ENCODE measurements at regions not wholly inside any gene's neighbourhood (a gene's known extent, or its start where the extent isn't known, plus 50 kb on each side); places are given as distances from the start of the nearest gene placed in this dataset.
A peak's percentile ranks its signal among the peaks of the same experiment; 100 is the strongest.

- no peak for FAIRE-seq
- no peak overlapping the region for H2AFZ ChIP-seq (ENCODE audit: low read depth, low read length)
- peak overlapping the region; percentile 94 for H3K27ac ChIP-seq (ENCODE audit: low read depth, low read length)
- no peaks in the 10 kb centered on the region for H4K20me1 ChIP-seq (ENCODE audit: insufficient read depth, low read length)
- H3K4me1 ChIP-seq (ENCODE audit: insufficient read depth, low read length): peaks cover 27% of the 10 kb centered on the region
- H3K36me3 ChIP-seq (ENCODE audit: insufficient read depth, low read length): no peaks in the 10 kb centered on the region
- no peaks in the 10 kb centered on the region for H3K27me3 ChIP-seq (ENCODE audit: insufficient read depth, low read length)
- peak overlapping the region; percentile 88 for H3K27ac Mint-ChIP-seq (ENCODE audit: unreplicated experiment)
- peak overlapping the region; percentile 9 for H3K4me3 ChIP-seq (ENCODE audit: insufficient read depth, low read depth, low read length)
- peaks cover 16% of the 10 kb centered on the region for H3K4me1 Mint-ChIP-seq (ENCODE audit: low read depth, unreplicated experiment)
- H3K27me3 Mint-ChIP-seq (ENCODE audit: low read depth, unreplicated experiment): no peaks in the 10 kb centered on the region
- H3K36me3 Mint-ChIP-seq (ENCODE audit: low read depth, unreplicated experiment): no peaks in the 10 kb centered on the region
- H3K4me3 Mint-ChIP-seq (ENCODE audit: unreplicated experiment): no peak overlapping the region
- no peaks in the 10 kb centered on the region for H3K79me2 ChIP-seq (ENCODE audit: insufficient read depth, low read length)
- DNase-seq (ENCODE audit: low read depth): peak; percentile 98
- H3K9me3 Mint-ChIP-seq (ENCODE audit: unreplicated experiment): no peaks in the 10 kb centered on the region
- TF ChIP-seq, protein P1, sequence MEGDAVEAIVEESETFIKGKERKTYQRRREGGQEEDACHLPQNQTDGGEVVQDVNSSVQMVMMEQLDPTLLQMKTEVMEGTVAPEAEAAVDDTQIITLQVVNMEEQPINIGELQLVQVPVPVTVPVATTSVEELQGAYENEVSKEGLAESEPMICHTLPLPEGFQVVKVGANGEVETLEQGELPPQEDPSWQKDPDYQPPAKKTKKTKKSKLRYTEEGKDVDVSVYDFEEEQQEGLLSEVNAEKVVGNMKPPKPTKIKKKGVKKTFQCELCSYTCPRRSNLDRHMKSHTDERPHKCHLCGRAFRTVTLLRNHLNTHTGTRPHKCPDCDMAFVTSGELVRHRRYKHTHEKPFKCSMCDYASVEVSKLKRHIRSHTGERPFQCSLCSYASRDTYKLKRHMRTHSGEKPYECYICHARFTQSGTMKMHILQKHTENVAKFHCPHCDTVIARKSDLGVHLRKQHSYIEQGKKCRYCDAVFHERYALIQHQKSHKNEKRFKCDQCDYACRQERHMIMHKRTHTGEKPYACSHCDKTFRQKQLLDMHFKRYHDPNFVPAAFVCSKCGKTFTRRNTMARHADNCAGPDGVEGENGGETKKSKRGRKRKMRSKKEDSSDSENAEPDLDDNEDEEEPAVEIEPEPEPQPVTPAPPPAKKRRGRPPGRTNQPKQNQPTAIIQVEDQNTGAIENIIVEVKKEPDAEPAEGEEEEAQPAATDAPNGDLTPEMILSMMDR (IDR thresholded peaks at IDR 0.05; ENCODE audit: insufficient read depth, low read depth, low read length): no peak
- TF ChIP-seq EZH2 (IDR thresholded peaks at IDR 0.05; ENCODE audit: insufficient read depth, low read length): no peak
- H3K9me3 ChIP-seq (ENCODE audit: insufficient read depth, low read depth, low read length): no peaks in the 10 kb centered on the region
- peak overlapping the region; percentile 75 for H3K9ac ChIP-seq (ENCODE audit: low read length)
- peak overlapping the region; percentile 79 for H3K4me2 ChIP-seq (ENCODE audit: low read length)
Measured at GRCh38 chr2:5766056-5766455, 73.9 kb downstream of the SOX11 start.

DNA sequence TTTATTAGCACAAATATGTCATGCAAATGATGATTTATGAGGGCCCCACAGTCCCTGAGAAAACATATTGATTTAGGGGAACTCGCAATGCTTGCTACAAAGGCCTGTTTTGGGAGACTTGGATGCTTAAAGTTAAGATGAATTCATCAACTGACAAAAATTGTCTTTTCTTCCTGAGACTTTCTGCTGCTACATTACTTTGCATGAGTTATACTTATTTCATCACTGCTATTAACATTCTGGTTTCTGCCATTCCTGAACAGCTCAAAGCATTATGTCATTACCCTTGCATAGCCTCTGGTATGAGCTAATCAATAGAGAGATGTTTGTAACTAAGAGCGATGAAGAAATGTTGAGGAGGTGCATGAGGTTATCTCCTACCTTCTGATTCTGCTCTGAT, 74.4 kb downstream of the SOX11 start:
- H3K79me2 ChIP-seq (ENCODE audit: insufficient read depth, low read length): no peaks in the 10 kb centered on the region
- H3K4me3 ChIP-seq (ENCODE audit: insufficient read depth, low read depth, low read length): peak overlapping the region; percentile 9
- H3K36me3 Mint-ChIP-seq (ENCODE audit: low read depth, unreplicated experiment): no peaks in the 10 kb centered on the region
- H4K20me1 ChIP-seq (ENCODE audit: insufficient read depth, low read length): no peaks in the 10 kb centered on the region
- H3K27ac ChIP-seq (ENCODE audit: low read depth, low read length): peak overlapping the region; percentile 94
- H3K36me3 ChIP-seq (ENCODE audit: insufficient read depth, low read length): no peaks in the 10 kb centered on the region
- H3K27me3 ChIP-seq (ENCODE audit: insufficient read depth, low read length): no peaks in the 10 kb centered on the region
- H3K9me3 Mint-ChIP-seq (ENCODE audit: unreplicated experiment): no peaks in the 10 kb centered on the region
- FAIRE-seq: no peak
- H3K9ac ChIP-seq (ENCODE audit: low read length): peak overlapping the region; percentile 75
- TF ChIP-seq EZH2 (IDR thresholded peaks at IDR 0.05; ENCODE audit: insufficient read depth, low read length): no peak
- TF ChIP-seq, protein P1 (IDR thresholded peaks at IDR 0.05; ENCODE audit: insufficient read depth, low read depth, low read length): no peak
- H3K4me1 Mint-ChIP-seq (ENCODE audit: low read depth, unreplicated experiment): peaks cover 16% of the 10 kb centered on the region
- H3K27me3 Mint-ChIP-seq (ENCODE audit: low read depth, unreplicated experiment): no peaks in the 10 kb centered on the region
- peak; percentile 90 for DNase-seq (ENCODE audit: low read depth)
- peaks cover 27% of the 10 kb centered on the region for H3K4me1 ChIP-seq (ENCODE audit: insufficient read depth, low read length)
- no peak overlapping the region for H3K4me3 Mint-ChIP-seq (ENCODE audit: unreplicated experiment)
- H3K4me2 ChIP-seq (ENCODE audit: low read length): peak overlapping the region; percentile 79
- no peak overlapping the region for H2AFZ ChIP-seq (ENCODE audit: low read depth, low read length)
- H3K27ac Mint-ChIP-seq (ENCODE audit: unreplicated experiment): peak overlapping the region; percentile 88
- H3K9me3 ChIP-seq (ENCODE audit: insufficient read depth, low read depth, low read length): no peaks in the 10 kb centered on the region

DNA sequence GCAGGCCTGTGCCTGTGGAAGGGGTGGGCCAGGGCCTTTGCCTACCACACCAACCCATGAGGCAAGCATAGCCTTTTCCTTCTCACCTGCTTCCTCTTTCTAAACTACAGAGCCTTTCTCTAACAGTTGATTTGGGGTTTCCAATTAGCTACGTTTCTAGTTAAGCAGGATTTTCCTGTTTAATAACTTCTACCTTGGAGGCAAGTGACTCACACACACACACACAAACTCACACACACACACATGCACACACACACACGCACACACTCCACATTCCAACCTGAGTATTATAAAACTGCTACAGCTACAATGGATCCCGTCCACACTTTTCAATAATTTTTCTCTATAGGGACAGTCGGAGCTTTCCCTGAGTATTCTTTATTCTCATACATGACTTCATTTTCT, 84.9 kb downstream of the SOX11 start:
- no peaks in the 10 kb centered on the region for H3K27me3 Mint-ChIP-seq (ENCODE audit: low read depth, unreplicated experiment)
- TF ChIP-seq, protein P1 (IDR thresholded peaks at IDR 0.05; ENCODE audit: insufficient read depth, low read depth, low read length): no peak
- TF ChIP-seq EZH2 (IDR thresholded peaks at IDR 0.05; ENCODE audit: insufficient read depth, low read length): no peak
- Histone ChIP-seq H3K79me2 (ENCODE audit: insufficient read depth, low read length) (no peaks in the 10 kb centered on the region), H2AFZ (ENCODE audit: low read depth, low read length) (no peak overlapping the region), H3K27me3 (ENCODE audit: insufficient read depth, low read length) (no peaks in the 10 kb centered on the region), H3K9ac (ENCODE audit: low read length) (no peak overlapping the region), H3K9me3 (ENCODE audit: insufficient read depth, low read depth, low read length) (no peaks in the 10 kb centered on the region), H4K20me1 (ENCODE audit: insufficient read depth, low read length) (no peaks in the 10 kb centered on the region), H3K36me3 (ENCODE audit: insufficient read depth, low read length) (no peaks in the 10 kb centered on the region), H3K4me3 (ENCODE audit: insufficient read depth, low read depth, low read length) (no peak overlapping the region), H3K27ac (ENCODE audit: low read depth, low read length) (no peak overlapping the region), H3K4me1 (ENCODE audit: insufficient read depth, low read length) (peaks cover 7% of the 10 kb centered on the region), H3K4me2 (ENCODE audit: low read length) (peak overlapping the region; percentile 5)
- FAIRE-seq (no peak), DNase-seq (ENCODE audit: low read depth) (peak; percentile 61)
- H3K4me1 Mint-ChIP-seq (ENCODE audit: low read depth, unreplicated experiment): peaks cover 5% of the 10 kb centered on the region
- H3K27ac Mint-ChIP-seq (ENCODE audit: unreplicated experiment): no peak overlapping the region
- no peaks in the 10 kb centered on the region for H3K36me3 Mint-ChIP-seq (ENCODE audit: low read depth, unreplicated experiment)
- H3K9me3 Mint-ChIP-seq (ENCODE audit: unreplicated experiment): no peaks in the 10 kb centered on the region
- H3K4me3 Mint-ChIP-seq (ENCODE audit: unreplicated experiment): no peak overlapping the region
